ENCODE measurements at regions not wholly inside any gene's neighbourhood (a gene's known extent, or its start where the extent isn't known, plus 50 kb on each side); places are given as distances from the start of the nearest gene placed in this dataset.

DNA sequence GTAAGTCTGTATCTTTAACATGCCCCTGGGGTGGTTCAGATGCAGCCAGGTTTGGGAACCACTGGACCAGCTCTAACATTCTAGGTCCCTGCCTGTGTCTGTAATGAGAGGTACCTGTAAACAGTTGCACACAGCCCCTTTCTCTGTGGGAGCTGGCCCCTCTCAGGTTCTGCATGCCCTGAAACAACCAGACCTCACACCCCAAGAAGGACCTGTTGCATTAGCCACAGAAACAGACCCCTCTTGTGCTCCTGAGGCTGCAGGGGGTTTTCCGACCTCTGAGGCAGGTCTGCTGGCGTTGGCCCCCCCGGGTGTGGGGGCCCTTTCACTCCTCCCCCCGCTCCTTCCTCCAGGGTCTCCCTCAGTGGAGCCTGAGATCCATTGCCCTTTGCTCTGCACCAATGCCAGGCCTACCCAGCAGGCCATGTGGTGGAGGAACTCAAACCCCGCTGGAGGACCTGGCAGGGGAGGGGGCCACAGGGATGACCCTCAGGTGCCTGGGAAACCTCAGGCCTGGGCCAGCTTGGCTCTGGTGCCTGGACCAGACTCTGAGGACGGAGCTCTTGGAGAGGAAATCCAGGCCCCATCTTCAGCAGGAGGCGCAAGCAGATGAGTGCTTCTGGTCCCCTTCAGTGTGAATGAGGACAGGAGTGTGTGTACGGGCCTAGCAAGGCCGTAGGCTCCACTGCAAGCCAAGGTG is 61.4 kb upstream of the PJA1 start:
- no peak for DNase-seq (ENCODE audit: low read depth)

DNA sequence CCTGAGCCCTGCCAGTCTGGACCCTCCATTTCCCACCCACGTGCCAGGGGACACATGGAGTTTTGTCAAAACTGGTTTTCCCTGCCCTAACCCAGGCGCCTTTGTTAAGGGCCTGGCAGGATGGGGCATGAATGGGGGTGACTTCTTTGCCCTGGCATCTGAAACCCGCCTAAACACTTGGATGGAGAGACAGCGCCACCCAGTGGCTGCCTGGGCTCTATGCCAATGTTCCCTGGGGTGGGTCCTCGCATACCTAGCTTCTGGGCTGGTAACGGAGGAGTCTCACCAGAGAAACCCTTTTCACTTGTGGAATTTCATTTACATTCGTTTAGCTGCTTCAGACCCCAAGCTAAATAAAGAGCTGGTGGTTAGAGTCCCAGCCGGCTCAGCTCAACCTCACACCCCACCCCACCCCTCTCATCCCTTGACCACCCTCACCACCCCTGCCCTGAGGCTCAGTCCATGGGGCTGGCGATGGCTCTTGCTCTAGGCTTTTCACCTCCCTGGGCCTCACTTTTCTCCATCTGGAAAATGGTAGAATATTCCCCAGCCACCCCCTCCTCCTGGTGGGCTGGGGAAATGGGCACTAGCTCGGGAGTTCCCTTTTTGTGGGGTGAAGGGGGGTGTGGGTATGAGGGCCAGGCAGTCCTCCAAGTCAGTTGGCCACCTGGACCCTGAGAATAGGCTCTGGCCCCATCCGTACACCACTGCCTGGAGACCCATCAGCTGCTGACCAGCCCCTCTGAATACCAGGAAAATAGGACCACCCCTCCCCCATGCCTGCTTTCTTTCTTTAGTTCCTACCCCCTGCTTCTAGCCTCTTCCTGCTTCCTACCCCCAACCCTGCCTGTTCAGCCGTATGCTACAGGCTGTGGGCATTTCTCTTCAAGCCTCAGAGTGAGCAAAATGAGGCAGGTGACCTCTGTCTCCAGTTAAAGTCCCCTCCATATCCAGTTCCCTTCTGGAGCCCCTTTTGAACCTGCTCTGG is 57.1 kb upstream of the PJA1 start:
- peak; percentile 63 for DNase-seq (ENCODE audit: low read depth)

DNA sequence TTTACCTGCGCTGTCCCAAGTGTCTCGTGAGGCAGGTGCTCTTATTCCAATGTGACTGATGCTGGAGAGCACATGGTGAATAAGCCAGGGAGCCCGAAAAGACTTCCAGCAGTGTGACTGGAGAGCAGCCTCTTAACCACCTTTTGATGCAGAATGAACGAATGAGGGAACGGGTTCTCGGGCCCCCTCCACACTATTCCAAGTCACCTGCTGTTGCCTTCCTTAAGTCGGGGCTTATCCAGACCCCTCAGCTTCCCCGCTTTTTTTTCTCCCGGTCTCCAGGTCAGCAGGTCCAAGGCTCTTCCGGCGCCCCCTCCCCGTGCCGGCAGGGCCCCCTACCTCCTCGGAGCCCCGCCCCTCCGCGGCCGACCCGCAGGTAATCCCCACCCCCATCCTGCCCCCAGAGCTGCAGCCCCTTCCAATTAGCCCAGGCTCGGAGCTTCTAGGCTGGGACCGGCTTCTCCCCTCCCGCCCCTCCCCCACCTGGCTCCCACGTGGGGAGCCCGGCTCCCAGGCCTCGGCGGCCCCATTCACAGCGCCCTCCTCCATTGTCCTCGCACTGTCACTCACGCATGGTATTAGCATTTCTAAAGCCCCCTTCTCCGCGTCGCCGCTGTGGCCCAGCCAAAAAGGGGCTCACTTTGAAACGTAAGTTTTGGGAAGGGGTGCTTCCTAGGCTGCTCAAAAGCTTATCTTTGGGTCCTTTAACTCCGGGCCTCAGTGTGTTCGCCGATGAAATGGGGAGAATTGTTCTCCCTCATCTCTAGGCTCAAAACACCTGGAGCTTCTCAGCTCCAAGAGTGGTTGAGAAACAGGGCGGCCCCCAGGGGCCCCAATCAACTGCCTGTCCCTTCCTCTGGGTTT is 56.2 kb upstream of the PJA1 start:
- no peak for DNase-seq (ENCODE audit: low read depth)

DNA sequence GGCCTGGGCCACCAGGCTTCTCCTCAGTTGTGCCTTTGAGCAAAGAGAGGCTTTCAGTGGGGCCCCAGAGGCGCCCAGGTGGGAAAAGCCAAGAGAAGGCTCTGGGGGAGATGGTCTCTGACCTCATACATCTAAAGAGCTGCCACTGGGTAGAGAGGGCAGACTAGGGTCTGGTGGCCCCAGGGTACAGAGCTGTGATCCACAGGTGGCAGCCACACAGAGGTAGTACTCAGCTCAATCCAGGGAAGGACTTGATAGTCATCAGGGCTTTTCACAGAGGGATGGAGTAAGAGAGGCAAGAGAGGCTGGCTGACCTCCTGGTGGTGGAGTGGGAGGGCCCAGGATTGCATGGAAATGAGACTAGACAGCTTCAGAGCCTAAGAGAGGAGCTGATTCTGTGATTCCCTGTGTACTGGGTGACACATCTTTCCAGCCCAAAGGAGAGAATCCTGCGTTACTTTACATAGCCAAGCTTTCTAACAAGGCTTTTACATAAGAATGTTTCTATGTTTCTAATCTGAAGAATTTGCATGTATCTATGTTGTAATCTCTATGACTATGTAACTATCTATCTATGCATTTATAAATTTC is 53.2 kb upstream of the PJA1 start:
- no peak for DNase-seq (ENCODE audit: low read depth)

DNA sequence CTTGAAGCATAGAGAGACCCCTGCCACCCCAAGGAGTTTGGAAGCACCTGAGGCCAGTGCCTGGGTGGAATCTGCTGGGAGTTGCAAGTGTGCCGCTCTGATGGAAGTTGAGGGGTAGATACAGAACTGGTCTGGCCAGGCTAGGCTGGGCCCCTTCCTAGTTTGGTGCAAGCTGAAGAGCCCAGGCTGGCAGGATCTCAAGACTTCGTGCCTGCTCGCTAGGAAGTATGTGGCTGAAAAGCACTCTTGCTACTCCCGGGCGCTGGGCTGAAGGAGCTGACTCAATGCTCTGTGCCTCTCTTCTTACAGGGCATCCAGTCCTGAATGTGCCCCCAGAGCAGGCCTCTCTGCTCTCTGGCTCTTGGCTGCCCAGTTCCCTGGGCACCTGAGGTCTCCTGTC is 51.7 kb upstream of the PJA1 start:
- DNase-seq (ENCODE audit: low read depth): no peak

DNA sequence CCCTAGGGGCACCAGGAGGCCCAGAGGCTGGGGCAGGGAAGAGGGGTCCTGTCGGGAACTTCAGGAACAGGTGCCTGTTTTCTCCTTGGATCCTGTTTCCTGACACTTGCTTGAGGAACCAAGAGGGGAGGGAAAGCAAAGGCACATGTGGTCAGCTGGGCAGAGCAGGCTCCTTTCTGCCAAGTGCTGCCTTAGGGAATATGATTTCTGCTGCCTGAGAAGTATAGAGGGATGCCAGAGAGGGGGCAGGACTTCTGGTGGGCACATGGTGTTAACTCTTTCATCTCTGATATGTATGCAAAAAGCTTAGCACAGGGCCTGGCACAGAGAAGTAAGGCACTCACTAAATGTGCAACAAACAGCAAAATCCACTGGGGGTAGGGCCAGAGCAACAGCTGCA is 51.2 kb upstream of the PJA1 start:
- DNase-seq (ENCODE audit: low read depth): no peak

DNA sequence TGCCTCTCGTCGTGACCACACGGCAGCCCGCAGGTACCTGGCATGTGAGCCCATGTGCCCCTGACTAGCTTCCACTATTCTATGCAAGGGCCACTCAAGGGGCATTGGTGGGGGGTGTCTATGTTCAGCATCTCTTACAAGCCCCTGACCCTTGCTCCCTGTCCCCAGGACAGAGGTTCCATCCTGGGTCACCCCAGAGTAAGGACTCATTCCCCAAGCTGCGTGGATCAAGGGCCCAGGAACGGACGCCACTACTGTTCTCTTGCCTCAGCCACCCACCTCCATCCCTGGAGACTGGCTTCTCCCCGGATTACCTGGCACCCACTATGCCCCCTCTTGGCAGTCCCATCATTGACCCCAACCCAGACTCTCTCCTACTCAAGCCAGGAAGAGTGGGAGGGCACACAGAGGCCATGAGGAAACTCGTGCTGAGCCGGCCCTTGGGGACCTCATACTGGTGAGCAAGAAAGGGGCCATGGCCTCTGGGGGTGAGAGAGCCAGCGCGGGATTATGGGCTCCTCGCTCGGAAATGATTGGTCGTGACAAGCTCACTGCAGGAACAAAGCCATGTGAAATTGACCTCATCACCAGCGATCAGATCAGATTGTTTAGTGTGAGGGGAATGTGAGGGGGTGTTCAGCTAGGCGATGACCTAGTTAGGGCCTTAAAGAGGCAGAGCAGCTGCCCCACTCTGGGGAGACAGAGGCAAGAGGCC is 50.1 kb upstream of the PJA1 start:
- no peak for DNase-seq (ENCODE audit: low read depth)

Measured in activated T-cell treated with anti-CD3 and anti-CD28 coated beads for 1 hour (primary cell).